Kidney (tissue), 13 donors: ENCODE measurements at regions not wholly inside any gene's neighbourhood (a gene's known extent, or its start where the extent isn't known, plus 50 kb on each side); places are given as distances from the start of the nearest gene placed in this dataset.

Experiments
- DNase-seq, 5 donors: peaks; one replicate each; pipeline ENCODE4 v3.0.0-alpha.2; 2013 to 2020
- FAIRE-seq: peaks from 2 replicates; lab custom pipeline; 2012; peaks lifted over from hg19 to GRCh38; lab: Jason Lieb, UNC
- H3K27ac ChIP-seq, 2 donors: one replicate each; pipeline ENCODE4 v1.7.0; 2013; ENCODE audit warnings: low read depth in 2 of 2, low read length in 2 of 2, inconsistent platforms in 1 of 2
- H3K27me3 ChIP-seq: one replicate; pipeline ENCODE4 v1.7.1; 2013; ENCODE audit warnings: low read length, inconsistent platforms; ENCODE audit not compliant: control insufficient read depth, insufficient read depth
- H3K36me3 ChIP-seq, 3 donors: one replicate each; pipeline versions ENCODE4 v1.7.0 to v1.7.1; 2013; ENCODE audit warnings: low read length in 3 of 3, control low read depth in 1 of 3, inconsistent platforms in 1 of 3; ENCODE audit not compliant: insufficient read depth in 3 of 3, control insufficient read depth in 2 of 3
- H3K4me1 ChIP-seq, 3 donors: one replicate each; pipeline versions ENCODE4 v1.7.0 to v1.7.1; 2013; ENCODE audit warnings: low read length in 3 of 3, inconsistent platforms in 1 of 3, low read depth in 1 of 3; ENCODE audit not compliant: control insufficient read depth in 2 of 3, insufficient read depth in 2 of 3
- H3K4me3 ChIP-seq, 3 donors: one replicate each; pipeline versions ENCODE4 v1.7.0 to v1.8.1; 2013; ENCODE audit warnings: low read length in 3 of 3, control low read depth in 1 of 3, inconsistent platforms in 1 of 3
- H3K9ac ChIP-seq, 3 donors: one replicate each; pipeline versions ENCODE4 v1.7.0 to v1.7.1; 2013; ENCODE audit warnings: low read length in 3 of 3, control low read depth in 1 of 3, inconsistent platforms in 1 of 3
- H3K9me3 ChIP-seq, 3 donors: one replicate each; pipeline versions ENCODE4 v1.7.0 to v1.7.1; 2013; ENCODE audit warnings: low read length in 3 of 3, control low read depth in 1 of 3, inconsistent platforms in 1 of 3; ENCODE audit not compliant: control insufficient read depth in 2 of 3, insufficient read depth in 1 of 3
- CTCF ChIP-seq: IDR thresholded peaks from 3 replicates; pipeline ENCODE4 v1.5.1; 2012; ENCODE audit warnings: mild to moderate bottlenecking, moderate library complexity, borderline replicate concordance; ENCODE audit not compliant: insufficient read depth; ENCODE audit errors: extremely low read depth
- intact Hi-C: fragments of 100-400 bp; cut with DNase I; formaldehyde crosslinking; loops from one replicate; pipeline ENCODE4 v1.11.1; 2022
- donor health status: control.
- donor health status: control.
- donor health status: control.
- donor health status: control.
- donor health status: control.
- donor health status: DM: yes; HTN: yes; CAD: no.
- donor health status: Normal renal cell carcinoma (clear cell type).

- Histone ChIP-seq H3K9ac (no peak overlapping the region), H3K4me3 (no peak overlapping the region), H3K4me1 (no peaks in the 10 kb centered on the region), H3K27me3 (no peaks in the 10 kb centered on the region), H3K36me3 (no peaks in the 10 kb centered on the region), H3K27ac (no peak overlapping the region), H3K9me3 (no peaks in the 10 kb centered on the region)
- no peak for TF ChIP-seq CTCF
- FAIRE-seq (no peak), DNase-seq (no peak)
- intact Hi-C loops = no loop called here
These were observed 1195.3 kb upstream of the PHF14 start for GRCh38 chr7:9778367-9778766.

- H3K4me1 ChIP-seq = no peaks in the 10 kb centered on the region
- H3K36me3 ChIP-seq = no peaks in the 10 kb centered on the region
- DNase-seq (no peak), FAIRE-seq (no peak)
- no peaks in the 10 kb centered on the region for H3K9me3 ChIP-seq
- H3K4me3 ChIP-seq = no peak overlapping the region
- no peaks in the 10 kb centered on the region for H3K27me3 ChIP-seq
- intact Hi-C loops = no loop called here
- no peak overlapping the region for H3K27ac ChIP-seq
- TF ChIP-seq CTCF = no peak
- no peak overlapping the region for H3K9ac ChIP-seq
These were observed 1192.0 kb upstream of the PHF14 start for GRCh38 chr7:9781710-9782109.

GRCh38 chr7:9782275-9782674 lies 1191.4 kb upstream of the PHF14 start:
- Histone ChIP-seq H3K9me3 (no peaks in the 10 kb centered on the region), H3K4me1 (no peaks in the 10 kb centered on the region), H3K9ac (no peak overlapping the region), H3K36me3 (no peaks in the 10 kb centered on the region), H3K27ac (no peak overlapping the region), H3K4me3 (no peak overlapping the region), H3K27me3 (no peaks in the 10 kb centered on the region)
- no peak for TF ChIP-seq CTCF
- FAIRE-seq (no peak), DNase-seq (no peak)
- intact Hi-C loops = no loop called here

- DNase-seq = no peak
- Histone ChIP-seq H3K4me3 (no peak overlapping the region), H3K4me1 (no peaks in the 10 kb centered on the region), H3K27ac (no peak overlapping the region), H3K27me3 (no peaks in the 10 kb centered on the region), H3K9me3 (no peaks in the 10 kb centered on the region), H3K36me3 (no peaks in the 10 kb centered on the region), H3K9ac (no peak overlapping the region)
- no peak for TF ChIP-seq CTCF
- no peak for FAIRE-seq
- intact Hi-C loops = no loop called here
These were observed 1188.5 kb upstream of the PHF14 start for GRCh38 chr7:9785211-9785610.
